ENCODE measurements at regions not wholly inside any gene's neighbourhood (a gene's known extent, or its start where the extent isn't known, plus 50 kb on each side); places are given as distances from the start of the nearest gene placed in this dataset.

DNA sequence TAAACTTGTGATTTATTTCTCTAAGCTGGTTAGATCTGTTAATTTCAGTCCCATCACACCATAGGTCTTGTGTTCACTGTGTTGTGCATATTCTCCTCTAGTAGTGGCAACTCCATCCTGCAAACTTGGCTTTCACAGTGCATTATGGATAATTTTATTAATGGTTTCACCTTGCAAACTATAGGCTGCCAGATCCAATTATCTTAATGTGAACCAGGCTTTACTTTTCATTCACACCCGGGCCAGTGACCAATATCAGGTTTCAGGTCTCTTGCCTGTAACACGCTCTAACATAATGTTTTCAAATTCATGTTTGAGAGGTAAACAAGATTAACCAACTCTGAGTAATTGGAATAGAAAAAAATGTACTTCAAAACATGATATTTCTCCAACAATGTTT is 1293.0 kb downstream of the REEP3 start:
- H3K14ac ChIP-seq (ENCODE audit: low read length), result no peak overlapping the region
- H2BK12ac ChIP-seq (ENCODE audit: low read length), result no peak overlapping the region
- no peak overlapping the region for H2BK5ac ChIP-seq (ENCODE audit: low read length)
- H3K23ac ChIP-seq (ENCODE audit: low read depth, low read length, poor library complexity), result no peak overlapping the region
- no peak overlapping the region for H2AFZ ChIP-seq (ENCODE audit: low read length)
- no peak overlapping the region for H4K8ac ChIP-seq (ENCODE audit: low read depth, low read length)
- no peaks in the 10 kb centered on the region for H3K27me3 ChIP-seq (ENCODE audit: control insufficient read depth in 3 of 3, insufficient read depth in 3 of 3, low read depth in 1 of 3, low read length in 3 of 3)
- no peaks in the 10 kb centered on the region for H3K79me1 ChIP-seq (ENCODE audit: low read depth, low read length)
- H3K4ac ChIP-seq (ENCODE audit: low read length), result no peak overlapping the region
- H3K4me3 ChIP-seq (ENCODE audit: low read length in 2 of 2), result no peak overlapping the region
- no peak overlapping the region for H2AK5ac ChIP-seq (ENCODE audit: low read depth, low read length)
- DNase-seq (ENCODE audit: low spot score), result no peak
- H3K4me1 ChIP-seq (ENCODE audit: control insufficient read depth in 2 of 2, insufficient read depth in 1 of 2, low read depth in 1 of 2, low read length in 2 of 2), result peaks cover 2 to 3% of the 10 kb centered on the region in 2 donors
- WGBS, 2 donors (ENCODE audit: extremely low coverage in 2 of 2, insufficient read length in 2 of 2, insufficient replicate concordance in 1 of 2), result no CpG with 5 or more reads among the region's 2 CpGs
- no peak overlapping the region for H2BK120ac ChIP-seq (ENCODE audit: low read depth, low read length)
- no peaks in the 10 kb centered on the region for H3K36me3 ChIP-seq (replicated peaks in 1 of 2; ENCODE audit: control insufficient read depth in 2 of 2, insufficient read depth in 2 of 2, low read length in 2 of 2)
- H3K9ac ChIP-seq (ENCODE audit: low read depth, low read length, poor library complexity), result no peak overlapping the region
- no peak overlapping the region for H3K4me2 ChIP-seq (ENCODE audit: insufficient read depth, low read length, poor library complexity, severe bottlenecking)
- no peak overlapping the region for H3K18ac ChIP-seq (ENCODE audit: low read length)
- no peaks in the 10 kb centered on the region for H3K9me3 ChIP-seq (replicated peaks in 1 of 2; ENCODE audit: control insufficient read depth in 2 of 2, insufficient read depth in 1 of 2, low read depth in 1 of 2, low read length in 2 of 2)
- no peak overlapping the region for H2BK15ac ChIP-seq (ENCODE audit: low read length)
- no peak overlapping the region for H3K27ac ChIP-seq (replicated peaks; ENCODE audit: low read length)
- H4K91ac ChIP-seq (ENCODE audit: low read depth, low read length, poor library complexity), result no peak overlapping the region

GRCh38 chr10:64829888-64830412 is 1308.7 kb downstream of the REEP3 start:
- WGBS, 2 donors (ENCODE audit: extremely low coverage in 2 of 2, insufficient read length in 2 of 2, insufficient replicate concordance in 1 of 2), result no CpG with 5 or more reads among the region's 3 CpGs
- Histone ChIP-seq H2AFZ (ENCODE audit: low read length) (no peak overlapping the region), H3K4me2 (ENCODE audit: insufficient read depth, low read length, poor library complexity, severe bottlenecking) (no peak overlapping the region), H3K9ac (ENCODE audit: low read depth, low read length, poor library complexity) (no peak overlapping the region), H4K8ac (ENCODE audit: low read depth, low read length) (no peak overlapping the region), H3K9me3 (replicated peaks in 1 of 2; ENCODE audit: control insufficient read depth in 2 of 2, insufficient read depth in 1 of 2, low read depth in 1 of 2, low read length in 2 of 2) (no peaks in the 10 kb centered on the region), H3K4me3 (ENCODE audit: low read length in 2 of 2) (no peak overlapping the region), H4K91ac (ENCODE audit: low read depth, low read length, poor library complexity) (no peak overlapping the region), H2AK5ac (ENCODE audit: low read depth, low read length) (no peak overlapping the region), H3K36me3 (replicated peaks in 1 of 2; ENCODE audit: control insufficient read depth in 2 of 2, insufficient read depth in 2 of 2, low read length in 2 of 2) (no peaks in the 10 kb centered on the region), H3K27me3 (ENCODE audit: control insufficient read depth in 3 of 3, insufficient read depth in 3 of 3, low read depth in 1 of 3, low read length in 3 of 3) (peaks cover 0 to 2% (median 0%) of the 10 kb centered on the region in 3 experiments), H3K27ac (replicated peaks; ENCODE audit: low read length) (no peak overlapping the region), H2BK15ac (ENCODE audit: low read length) (no peak overlapping the region), H3K4ac (ENCODE audit: low read length) (no peak overlapping the region), H3K18ac (ENCODE audit: low read length) (no peak overlapping the region), H2BK5ac (ENCODE audit: low read length) (no peak overlapping the region), H3K23ac (ENCODE audit: low read depth, low read length, poor library complexity) (no peak overlapping the region), H3K79me1 (ENCODE audit: low read depth, low read length) (no peaks in the 10 kb centered on the region), H2BK120ac (ENCODE audit: low read depth, low read length) (no peak overlapping the region), H3K14ac (ENCODE audit: low read length) (no peak overlapping the region), H2BK12ac (ENCODE audit: low read length) (no peak overlapping the region), H3K4me1 (ENCODE audit: control insufficient read depth in 2 of 2, insufficient read depth in 1 of 2, low read depth in 1 of 2, low read length in 2 of 2) (no peaks in the 10 kb centered on the region)
- no peak for DNase-seq (ENCODE audit: low spot score)

- Histone ChIP-seq H3K23ac (ENCODE audit: low read depth, low read length, poor library complexity) (no peak overlapping the region), H2AK5ac (ENCODE audit: low read depth, low read length) (no peak overlapping the region), H3K27ac (replicated peaks; ENCODE audit: low read length) (no peak overlapping the region), H3K4me1 (ENCODE audit: control insufficient read depth in 2 of 2, insufficient read depth in 1 of 2, low read depth in 1 of 2, low read length in 2 of 2) (no peaks in the 10 kb centered on the region), H3K9me3 (replicated peaks in 1 of 2; ENCODE audit: control insufficient read depth in 2 of 2, insufficient read depth in 1 of 2, low read depth in 1 of 2, low read length in 2 of 2) (no peaks in the 10 kb centered on the region), H3K9ac (ENCODE audit: low read depth, low read length, poor library complexity) (no peak overlapping the region), H2BK120ac (ENCODE audit: low read depth, low read length) (no peak overlapping the region), H3K18ac (ENCODE audit: low read length) (no peak overlapping the region), H2BK12ac (ENCODE audit: low read length) (no peak overlapping the region), H4K8ac (ENCODE audit: low read depth, low read length) (no peak overlapping the region), H3K14ac (ENCODE audit: low read length) (no peak overlapping the region), H3K36me3 (replicated peaks in 1 of 2; ENCODE audit: control insufficient read depth in 2 of 2, insufficient read depth in 2 of 2, low read length in 2 of 2) (no peaks in the 10 kb centered on the region), H3K4me2 (ENCODE audit: insufficient read depth, low read length, poor library complexity, severe bottlenecking) (no peak overlapping the region), H2BK15ac (ENCODE audit: low read length) (no peak overlapping the region), H3K27me3 (ENCODE audit: control insufficient read depth in 3 of 3, insufficient read depth in 3 of 3, low read depth in 1 of 3, low read length in 3 of 3) (peaks cover 0 to 2% (median 0%) of the 10 kb centered on the region in 3 experiments), H3K4me3 (ENCODE audit: low read length in 2 of 2) (no peak overlapping the region), H2BK5ac (ENCODE audit: low read length) (no peak overlapping the region), H2AFZ (ENCODE audit: low read length) (no peak overlapping the region), H3K79me1 (ENCODE audit: low read depth, low read length) (no peaks in the 10 kb centered on the region), H3K4ac (ENCODE audit: low read length) (no peak overlapping the region), H4K91ac (ENCODE audit: low read depth, low read length, poor library complexity) (no peak overlapping the region)
- no CpG with 5 or more reads among the region's 2 CpGs for WGBS, 2 donors (ENCODE audit: extremely low coverage in 2 of 2, insufficient read length in 2 of 2, insufficient replicate concordance in 1 of 2)
- no peak for DNase-seq (ENCODE audit: low spot score)
Observed at GRCh38 chr10:64830869-64831268, 1309.7 kb downstream of the REEP3 start.

DNA sequence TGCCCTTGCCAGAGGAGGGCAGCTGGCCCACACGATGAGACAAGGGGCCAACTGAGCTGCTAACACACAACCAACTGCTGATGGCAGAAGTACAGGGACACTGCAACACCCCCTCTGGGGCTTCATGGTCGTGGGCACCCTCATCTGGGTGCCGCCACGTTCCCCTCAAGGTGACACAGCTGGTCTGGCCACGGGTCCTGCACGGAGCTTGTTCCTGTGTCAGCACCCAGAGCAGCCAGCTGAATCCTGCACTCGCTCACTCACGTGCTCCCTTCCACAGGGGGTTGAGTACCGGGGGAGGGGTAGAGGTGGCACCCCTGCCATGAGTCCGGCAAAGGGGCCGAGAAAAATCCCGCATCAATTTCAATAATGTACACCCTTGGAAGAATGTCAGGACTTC is 1319.1 kb downstream of the REEP3 start:
- Histone ChIP-seq H3K23ac (ENCODE audit: low read depth, low read length, poor library complexity) (no peak overlapping the region), H2BK5ac (ENCODE audit: low read length) (no peak overlapping the region)
- no CpG with 5 or more reads among the region's 12 CpGs for WGBS, 2 donors (ENCODE audit: extremely low coverage in 2 of 2, insufficient read length in 2 of 2, insufficient replicate concordance in 1 of 2)

More for the DNA sequence above, 1319.1 kb downstream of the REEP3 start:
- H3K4me3 ChIP-seq (ENCODE audit: low read length in 2 of 2), result no peak overlapping the region
- H2BK12ac ChIP-seq (ENCODE audit: low read length), result no peak overlapping the region
- no peak overlapping the region for H3K14ac ChIP-seq (ENCODE audit: low read length)
- H3K18ac ChIP-seq (ENCODE audit: low read length), result peak overlapping the region; percentile 4
- no peak overlapping the region for H3K9ac ChIP-seq (ENCODE audit: low read depth, low read length, poor library complexity)
- DNase-seq (ENCODE audit: low spot score), result no peak
- no peak overlapping the region for H3K27ac ChIP-seq (replicated peaks; ENCODE audit: low read length)
- no peak overlapping the region for H2AFZ ChIP-seq (ENCODE audit: low read length)
- no peak overlapping the region for H4K91ac ChIP-seq (ENCODE audit: low read depth, low read length, poor library complexity)
- H2BK15ac ChIP-seq (ENCODE audit: low read length), result no peak overlapping the region
- no peak overlapping the region for H3K4me2 ChIP-seq (ENCODE audit: insufficient read depth, low read length, poor library complexity, severe bottlenecking)
- H4K8ac ChIP-seq (ENCODE audit: low read depth, low read length), result no peak overlapping the region
- no peaks in the 10 kb centered on the region for H3K9me3 ChIP-seq (replicated peaks in 1 of 2; ENCODE audit: control insufficient read depth in 2 of 2, insufficient read depth in 1 of 2, low read depth in 1 of 2, low read length in 2 of 2)
- no peaks in the 10 kb centered on the region for H3K4me1 ChIP-seq (ENCODE audit: control insufficient read depth in 2 of 2, insufficient read depth in 1 of 2, low read depth in 1 of 2, low read length in 2 of 2)
- H3K36me3 ChIP-seq (replicated peaks in 1 of 2; ENCODE audit: control insufficient read depth in 2 of 2, insufficient read depth in 2 of 2, low read length in 2 of 2), result no peaks in the 10 kb centered on the region
- H3K4ac ChIP-seq (ENCODE audit: low read length), result no peak overlapping the region
- no peaks in the 10 kb centered on the region for H3K79me1 ChIP-seq (ENCODE audit: low read depth, low read length)
- no peaks in the 10 kb centered on the region for H3K27me3 ChIP-seq (ENCODE audit: control insufficient read depth in 3 of 3, insufficient read depth in 3 of 3, low read depth in 1 of 3, low read length in 3 of 3)
- H2BK120ac ChIP-seq (ENCODE audit: low read depth, low read length), result no peak overlapping the region
- no peak overlapping the region for H2AK5ac ChIP-seq (ENCODE audit: low read depth, low read length)

All from neuronal stem cell (in vitro differentiated cells).